ENCODE measurements at regions not wholly inside any gene's neighbourhood (a gene's known extent, or its start where the extent isn't known, plus 50 kb on each side); places are given as distances from the start of the nearest gene placed in this dataset.
"Not testable (repeated sequence)": the region's sequence is repeated elsewhere in the genome, so short reads cannot be mapped to it uniquely, and the experiment has no call there.

- DNase-seq, result no peak
Measured at GRCh38 chr6:159397753-159398152, 228.6 kb downstream of the FNDC1 start.

GRCh38 chr6:159395609-159396008 lies 226.4 kb downstream of the FNDC1 start:
- DNase-seq, result no peak

GRCh38 chr6:159392695-159393094 lies 223.5 kb downstream of the FNDC1 start:
- DNase-seq, result not testable (repeated sequence)

GRCh38 chr6:159390381-159390780 lies 221.2 kb downstream of the FNDC1 start:
- no peak for DNase-seq

- no peak for DNase-seq
Measured at GRCh38 chr6:159389695-159390094, 220.5 kb downstream of the FNDC1 start.

- no peak for DNase-seq
Measured at GRCh38 chr6:159380114-159380513, 210.9 kb downstream of the FNDC1 start.

- no peak for DNase-seq
Measured at GRCh38 chr6:159378411-159379328, 209.5 kb downstream of the FNDC1 start.

- DNase-seq, result no peak
Measured at GRCh38 chr6:159376516-159377158, 207.4 kb downstream of the FNDC1 start.

- DNase-seq, result no peak
Measured at GRCh38 chr6:159375014-159375413, 205.8 kb downstream of the FNDC1 start.

- DNase-seq, result no peak
Measured at GRCh38 chr6:159373670-159374069, 204.5 kb downstream of the FNDC1 start.

- no peak for DNase-seq
Measured at GRCh38 chr6:159372333-159372732, 203.1 kb downstream of the FNDC1 start.

GRCh38 chr6:159360306-159360705 lies 191.1 kb downstream of the FNDC1 start:
- DNase-seq, result no peak

GRCh38 chr6:159359581-159360297 lies 190.5 kb downstream of the FNDC1 start:
- DNase-seq, result no peak

GRCh38 chr6:159358562-159358961 lies 189.4 kb downstream of the FNDC1 start:
- no peak for DNase-seq

GRCh38 chr6:159357211-159357915 lies 188.2 kb downstream of the FNDC1 start:
- DNase-seq, result no peak

GRCh38 chr6:159353193-159353592 lies 184.0 kb downstream of the FNDC1 start:
- no peak for DNase-seq

GRCh38 chr6:159351707-159352106 lies 182.5 kb downstream of the FNDC1 start:
- no peak for DNase-seq

GRCh38 chr6:159349915-159350314 lies 180.7 kb downstream of the FNDC1 start:
- no peak for DNase-seq

- no peak for DNase-seq
Measured at GRCh38 chr6:159343709-159344108, 174.5 kb downstream of the FNDC1 start.

GRCh38 chr6:159342146-159342545 lies 172.9 kb downstream of the FNDC1 start:
- DNase-seq, result no peak

- no peak for DNase-seq
Measured at GRCh38 chr6:159334068-159334467, 164.9 kb downstream of the FNDC1 start.

GRCh38 chr6:159331451-159331850 lies 162.3 kb downstream of the FNDC1 start:
- DNase-seq, result no peak

GRCh38 chr6:159329081-159329480 lies 159.9 kb downstream of the FNDC1 start:
- DNase-seq, result no peak
